OCI-LY3 (cell line): ENCODE measurements at regions not wholly inside any gene's neighbourhood (a gene's known extent, or its start where the extent isn't known, plus 50 kb on each side); places are given as distances from the start of the nearest gene placed in this dataset.

Experiments
- EZH2phosphoT487 ChIP-seq: fragments of 200-600 bp; shearing (Covaris generic); IDR thresholded peaks from 2 replicates; pipeline ENCODE4 v1.6.1; 2018; ENCODE audit warnings: antibody characterized with exemption, mixed run types, low read depth
- TF ChIP-seq, protein P1 (sequence below): fragments of 200-600, 300-600 bp; sonication (generic); IDR thresholded peaks from 2 replicates; pipeline ENCODE4 v1.5.1; 2014; ENCODE audit warnings: antibody characterized with exemption, low read length, low read depth

DNA sequence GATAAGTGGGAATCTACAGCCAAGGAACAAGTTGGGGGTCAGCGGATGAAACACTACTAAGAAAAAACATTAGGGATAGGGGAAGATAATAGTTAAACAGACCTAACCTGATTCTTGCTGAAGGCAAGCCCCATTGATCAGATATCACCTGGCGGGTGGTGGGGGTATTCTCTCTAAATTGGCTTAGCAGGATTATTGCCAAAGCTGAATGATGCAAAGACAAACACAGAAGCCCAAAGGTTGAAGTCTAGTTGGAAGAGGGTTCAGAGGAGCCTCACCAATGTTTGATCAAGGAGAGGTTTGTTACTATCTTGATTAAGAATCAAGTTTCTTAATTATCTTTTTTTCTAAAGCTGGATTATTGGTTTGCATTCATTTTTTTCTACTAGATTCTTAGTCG is 371.9 kb upstream of the CNTN4 start:
- TF ChIP-seq, protein P1, sequence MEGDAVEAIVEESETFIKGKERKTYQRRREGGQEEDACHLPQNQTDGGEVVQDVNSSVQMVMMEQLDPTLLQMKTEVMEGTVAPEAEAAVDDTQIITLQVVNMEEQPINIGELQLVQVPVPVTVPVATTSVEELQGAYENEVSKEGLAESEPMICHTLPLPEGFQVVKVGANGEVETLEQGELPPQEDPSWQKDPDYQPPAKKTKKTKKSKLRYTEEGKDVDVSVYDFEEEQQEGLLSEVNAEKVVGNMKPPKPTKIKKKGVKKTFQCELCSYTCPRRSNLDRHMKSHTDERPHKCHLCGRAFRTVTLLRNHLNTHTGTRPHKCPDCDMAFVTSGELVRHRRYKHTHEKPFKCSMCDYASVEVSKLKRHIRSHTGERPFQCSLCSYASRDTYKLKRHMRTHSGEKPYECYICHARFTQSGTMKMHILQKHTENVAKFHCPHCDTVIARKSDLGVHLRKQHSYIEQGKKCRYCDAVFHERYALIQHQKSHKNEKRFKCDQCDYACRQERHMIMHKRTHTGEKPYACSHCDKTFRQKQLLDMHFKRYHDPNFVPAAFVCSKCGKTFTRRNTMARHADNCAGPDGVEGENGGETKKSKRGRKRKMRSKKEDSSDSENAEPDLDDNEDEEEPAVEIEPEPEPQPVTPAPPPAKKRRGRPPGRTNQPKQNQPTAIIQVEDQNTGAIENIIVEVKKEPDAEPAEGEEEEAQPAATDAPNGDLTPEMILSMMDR: no peak
- no peak for TF ChIP-seq EZH2phosphoT487
